K562 (cell line): ENCODE measurements at regions not wholly inside any gene's neighbourhood (a gene's known extent, or its start where the extent isn't known, plus 50 kb on each side); places are given as distances from the start of the nearest gene placed in this dataset.

ENCODE experiments used
- CTCF ChIP-seq, 3 experiments: IDR thresholded peaks in 2 of 3; conservative IDR thresholded peaks in 1 of 3; 2 replicates each; pipeline ENCODE4 v1.5.1; 2011 to 2012; ENCODE audit warnings: low read length in 3 of 3, mild to moderate bottlenecking in 3 of 3, control low read depth in 2 of 3, improper control_type of control experiment in 1 of 3, inconsistent platforms in 1 of 3, low read depth in 1 of 3, mixed read lengths in 1 of 3, moderate library complexity in 1 of 3; ENCODE audit not compliant: insufficient read depth in 2 of 3
- KAT7 ChIP-seq: sonication (generic); formaldehyde crosslinking; IDR thresholded peaks from 2 replicates; pipeline ENCODE4 v1.8.0; 2022; ENCODE audit warnings: missing genetic modification reagents, mild to moderate bottlenecking, borderline replicate concordance
- MEIS2 ChIP-seq: fragments of 450-650 bp; IDR thresholded peaks from 2 replicates; pipeline ENCODE4 v1.6.1; 2014; ENCODE audit warnings: mild to moderate bottlenecking; ENCODE audit not compliant: partially characterized antibody
- MYC ChIP-seq, 2 experiments: fragments of 250-450 bp in 1 of 2; sonication (Bioruptor Pico) in 1 of 2; IDR thresholded peaks; 2 replicates each; pipeline versions ENCODE4 v1.5.1 to v1.6.1; 2012 to 2021; ENCODE audit warnings: low read depth in 2 of 2, borderline replicate concordance in 1 of 2, improper control_type of control experiment in 1 of 2, low read length in 1 of 2, mild to moderate bottlenecking in 1 of 2, moderate library complexity in 1 of 2
- NUFIP1 ChIP-seq: fragments of 450-650 bp; IDR thresholded peaks from 2 replicates; pipeline ENCODE4 v1.6.1; 2018; ENCODE audit not compliant: partially characterized antibody
- PML ChIP-seq: IDR thresholded peaks from 2 replicates; pipeline ENCODE4 v1.6.1; 2012; ENCODE audit warnings: low read length, inconsistent platforms
- SAP30 ChIP-seq: fragments of 200-600 bp; sonication (generic); IDR thresholded peaks from 2 replicates; pipeline ENCODE4 v1.6.1; 2012; ENCODE audit warnings: borderline replicate concordance, low read depth, mild to moderate bottlenecking, moderate library complexity, low read length, control low read depth, inconsistent platforms; ENCODE audit not compliant: insufficient read depth, poor library complexity, severe bottlenecking
- SPI1 ChIP-seq: IDR thresholded peaks from 2 replicates; pipeline ENCODE4 v1.6.1; 2011; ENCODE audit warnings: low read depth, low read length, control low read depth, borderline replicate concordance
- TBP ChIP-seq: optimal IDR thresholded peaks from 2 replicates; pipeline ENCODE3; 2011; ENCODE audit warnings: low read depth, low read length, improper control_type of control experiment
- TF ChIP-seq, protein P1 (sequence below): sonication (generic); formaldehyde crosslinking; IDR thresholded peaks from 2 replicates; pipeline ENCODE4 v1.8.1; 2023; ENCODE audit warnings: missing genetic modification reagents, mild to moderate bottlenecking, borderline replicate concordance
- TF ChIP-seq, protein P2 (sequence below), 2 experiments: fragments of 200-800 bp in 1 of 2; sonication (Bioruptor generic) in 1 of 2; sonication (generic) in 1 of 2; formaldehyde crosslinking in 1 of 2; IDR thresholded peaks in 1 of 2; conservative IDR thresholded peaks in 1 of 2; 2 replicates each; pipeline versions ENCODE4 v1.5.0 to v1.6.1; 2016 to 2020; ENCODE audit warnings: missing compliant biosample characterization in 1 of 2, missing genetic modification characterization in 1 of 2, missing genetic modification reagents in 1 of 2
- TF ChIP-seq, protein P3 (sequence below), 2 experiments: fragments of 450-650 bp; conservative IDR thresholded peaks; 2 replicates each; pipeline ENCODE4 v1.6.1; 2017; ENCODE audit warnings: mild to moderate bottlenecking in 2 of 2, moderate library complexity in 2 of 2
- TF ChIP-seq, protein P4 (sequence below): sonication (generic); formaldehyde crosslinking; IDR thresholded peaks from 2 replicates; pipeline ENCODE4 v1.8.1; 2023; ENCODE audit warnings: mild to moderate bottlenecking, missing genetic modification reagents

GRCh38 chr2:234406085-234406484 is 90.8 kb downstream of the ARL4C start (continued):
- TF ChIP-seq, protein P1, sequence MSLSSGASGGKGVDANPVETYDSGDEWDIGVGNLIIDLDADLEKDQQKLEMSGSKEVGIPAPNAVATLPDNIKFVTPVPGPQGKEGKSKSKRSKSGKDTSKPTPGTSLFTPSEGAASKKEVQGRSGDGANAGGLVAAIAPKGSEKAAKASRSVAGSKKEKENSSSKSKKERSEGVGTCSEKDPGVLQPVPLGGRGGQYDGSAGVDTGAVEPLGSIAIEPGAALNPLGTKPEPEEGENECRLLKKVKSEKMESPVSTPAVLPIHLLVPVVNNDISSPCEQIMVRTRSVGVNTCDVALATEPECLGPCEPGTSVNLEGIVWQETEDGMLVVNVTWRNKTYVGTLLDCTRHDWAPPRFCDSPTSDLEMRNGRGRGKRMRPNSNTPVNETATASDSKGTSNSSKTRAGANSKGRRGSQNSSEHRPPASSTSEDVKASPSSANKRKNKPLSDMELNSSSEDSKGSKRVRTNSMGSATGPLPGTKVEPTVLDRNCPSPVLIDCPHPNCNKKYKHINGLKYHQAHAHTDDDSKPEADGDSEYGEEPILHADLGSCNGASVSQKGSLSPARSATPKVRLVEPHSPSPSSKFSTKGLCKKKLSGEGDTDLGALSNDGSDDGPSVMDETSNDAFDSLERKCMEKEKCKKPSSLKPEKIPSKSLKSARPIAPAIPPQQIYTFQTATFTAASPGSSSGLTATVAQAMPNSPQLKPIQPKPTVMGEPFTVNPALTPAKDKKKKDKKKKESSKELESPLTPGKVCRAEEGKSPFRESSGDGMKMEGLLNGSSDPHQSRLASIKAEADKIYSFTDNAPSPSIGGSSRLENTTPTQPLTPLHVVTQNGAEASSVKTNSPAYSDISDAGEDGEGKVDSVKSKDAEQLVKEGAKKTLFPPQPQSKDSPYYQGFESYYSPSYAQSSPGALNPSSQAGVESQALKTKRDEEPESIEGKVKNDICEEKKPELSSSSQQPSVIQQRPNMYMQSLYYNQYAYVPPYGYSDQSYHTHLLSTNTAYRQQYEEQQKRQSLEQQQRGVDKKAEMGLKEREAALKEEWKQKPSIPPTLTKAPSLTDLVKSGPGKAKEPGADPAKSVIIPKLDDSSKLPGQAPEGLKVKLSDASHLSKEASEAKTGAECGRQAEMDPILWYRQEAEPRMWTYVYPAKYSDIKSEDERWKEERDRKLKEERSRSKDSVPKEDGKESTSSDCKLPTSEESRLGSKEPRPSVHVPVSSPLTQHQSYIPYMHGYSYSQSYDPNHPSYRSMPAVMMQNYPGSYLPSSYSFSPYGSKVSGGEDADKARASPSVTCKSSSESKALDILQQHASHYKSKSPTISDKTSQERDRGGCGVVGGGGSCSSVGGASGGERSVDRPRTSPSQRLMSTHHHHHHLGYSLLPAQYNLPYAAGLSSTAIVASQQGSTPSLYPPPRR: no peak
- no peak for TF ChIP-seq MEIS2
- TF ChIP-seq, protein P2, sequence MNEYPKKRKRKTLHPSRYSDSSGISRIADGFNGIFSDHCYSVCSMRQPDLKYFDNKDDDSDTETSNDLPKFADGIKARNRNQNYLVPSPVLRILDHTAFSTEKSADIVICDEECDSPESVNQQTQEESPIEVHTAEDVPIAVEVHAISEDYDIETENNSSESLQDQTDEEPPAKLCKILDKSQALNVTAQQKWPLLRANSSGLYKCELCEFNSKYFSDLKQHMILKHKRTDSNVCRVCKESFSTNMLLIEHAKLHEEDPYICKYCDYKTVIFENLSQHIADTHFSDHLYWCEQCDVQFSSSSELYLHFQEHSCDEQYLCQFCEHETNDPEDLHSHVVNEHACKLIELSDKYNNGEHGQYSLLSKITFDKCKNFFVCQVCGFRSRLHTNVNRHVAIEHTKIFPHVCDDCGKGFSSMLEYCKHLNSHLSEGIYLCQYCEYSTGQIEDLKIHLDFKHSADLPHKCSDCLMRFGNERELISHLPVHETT (CRISPR knock-in tag; conservative IDR thresholded peaks at IDR 0.05 in 1 of 2, IDR thresholded peaks at IDR 0.05 in 1 of 2): no peak
- TF ChIP-seq SAP30: no peak
- TF ChIP-seq NUFIP1: no peak
- no peak for TF ChIP-seq SPI1
- TF ChIP-seq PML: no peak
- peak in 2 of 3 experiments; percentile 10 to 34; a peak in 2 of 6 replicates for TF ChIP-seq CTCF (IDR thresholded peaks at IDR 0.05 in 2 of 3, conservative IDR thresholded peaks at IDR 0.05 in 1 of 3; ENCODE audit: insufficient read depth in 2 of 3, low read depth in 1 of 3, low read length in 3 of 3)
- TF ChIP-seq, protein P3, sequence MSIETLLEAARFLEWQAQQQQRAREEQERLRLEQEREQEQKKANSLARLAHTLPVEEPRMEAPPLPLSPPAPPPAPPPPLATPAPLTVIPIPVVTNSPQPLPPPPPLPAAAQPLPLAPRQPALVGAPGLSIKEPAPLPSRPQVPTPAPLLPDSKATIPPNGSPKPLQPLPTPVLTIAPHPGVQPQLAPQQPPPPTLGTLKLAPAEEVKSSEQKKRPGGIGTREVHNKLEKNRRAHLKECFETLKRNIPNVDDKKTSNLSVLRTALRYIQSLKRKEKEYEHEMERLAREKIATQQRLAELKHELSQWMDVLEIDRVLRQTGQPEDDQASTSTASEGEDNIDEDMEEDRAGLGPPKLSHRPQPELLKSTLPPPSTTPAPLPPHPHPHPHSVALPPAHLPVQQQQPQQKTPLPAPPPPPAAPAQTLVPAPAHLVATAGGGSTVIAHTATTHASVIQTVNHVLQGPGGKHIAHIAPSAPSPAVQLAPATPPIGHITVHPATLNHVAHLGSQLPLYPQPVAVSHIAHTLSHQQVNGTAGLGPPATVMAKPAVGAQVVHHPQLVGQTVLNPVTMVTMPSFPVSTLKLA (conservative IDR thresholded peaks at IDR 0.05): no peak
- TF ChIP-seq TBP: no peak
- TF ChIP-seq KAT7 (CRISPR knock-in tag): no peak
- TF ChIP-seq, protein P4, sequence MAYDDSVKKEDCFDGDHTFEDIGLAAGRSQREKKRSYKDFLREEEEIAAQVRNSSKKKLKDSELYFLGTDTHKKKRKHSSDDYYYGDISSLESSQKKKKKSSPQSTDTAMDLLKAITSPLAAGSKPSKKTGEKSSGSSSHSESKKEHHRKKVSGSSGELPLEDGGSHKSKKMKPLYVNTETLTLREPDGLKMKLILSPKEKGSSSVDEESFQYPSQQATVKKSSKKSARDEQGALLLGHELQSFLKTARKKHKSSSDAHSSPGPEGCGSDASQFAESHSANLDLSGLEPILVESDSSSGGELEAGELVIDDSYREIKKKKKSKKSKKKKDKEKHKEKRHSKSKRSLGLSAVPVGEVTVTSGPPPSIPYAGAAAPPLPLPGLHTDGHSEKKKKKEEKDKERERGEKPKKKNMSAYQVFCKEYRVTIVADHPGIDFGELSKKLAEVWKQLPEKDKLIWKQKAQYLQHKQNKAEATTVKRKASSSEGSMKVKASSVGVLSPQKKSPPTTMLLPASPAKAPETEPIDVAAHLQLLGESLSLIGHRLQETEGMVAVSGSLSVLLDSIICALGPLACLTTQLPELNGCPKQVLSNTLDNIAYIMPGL (CRISPR knock-in tag): no peak
- TF ChIP-seq MYC (IDR thresholded peaks at IDR 0.05; ENCODE audit: low read depth, low read length): no peak
- no peak for TF ChIP-seq MYC (CRISPR knock-in tag; IDR thresholded peaks at IDR 0.05; ENCODE audit: borderline replicate concordance, low read depth)
